ENCODE measurements at regions not wholly inside any gene's neighbourhood (a gene's known extent, or its start where the extent isn't known, plus 50 kb on each side); places are given as distances from the start of the nearest gene placed in this dataset.
A peak's percentile ranks its signal among the peaks of the same experiment; 100 is the strongest.
"Not testable (repeated sequence)": the region's sequence is repeated elsewhere in the genome, so short reads cannot be mapped to it uniquely, and the experiment has no call there.

DNA sequence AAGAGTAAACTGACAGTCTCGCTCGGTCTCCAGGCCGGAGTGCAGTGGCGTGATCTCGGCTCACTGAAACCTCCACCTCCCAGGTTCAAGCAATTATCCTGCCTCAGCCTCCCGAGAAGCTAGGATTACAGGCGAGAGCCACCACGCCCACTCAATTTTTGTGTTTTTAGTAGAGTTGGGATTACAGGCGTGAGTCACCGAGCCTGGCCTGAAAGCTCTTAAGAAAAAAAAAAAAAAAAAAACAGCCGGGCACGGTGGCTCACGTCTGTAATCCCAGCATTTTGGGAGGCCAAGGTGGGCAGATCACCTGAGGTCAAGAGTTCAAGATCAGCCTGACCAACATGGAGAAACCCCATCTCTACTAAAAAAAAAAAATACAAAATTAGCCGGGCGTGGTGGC lies 55.3 kb upstream of the THOC2 start:
- DNase-seq (ENCODE audit: low read depth), result peak; percentile 33
- H3K4me3 ChIP-seq (ENCODE audit: low read depth, low read length), result not testable (repeated sequence)

DNA sequence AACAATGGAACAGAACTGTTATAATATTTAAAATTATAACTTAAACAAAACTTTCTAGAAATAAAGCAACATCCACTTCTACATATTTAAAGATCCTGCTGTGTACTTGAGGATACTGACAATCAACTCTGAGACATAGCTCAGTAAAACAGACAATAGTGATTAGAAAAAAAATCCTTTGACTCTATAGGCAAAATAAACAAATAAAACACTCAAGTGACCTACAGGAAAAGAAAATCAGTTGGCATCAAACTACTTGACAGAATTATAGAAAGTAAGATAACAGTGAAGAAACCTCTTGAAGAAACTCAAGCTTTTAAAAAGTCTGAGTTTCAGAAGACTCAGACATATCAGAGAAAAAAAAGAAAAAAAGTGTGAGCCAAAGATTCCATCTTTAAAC lies 55.9 kb upstream of the THOC2 start:
- TF ChIP-seq, protein P1, sequence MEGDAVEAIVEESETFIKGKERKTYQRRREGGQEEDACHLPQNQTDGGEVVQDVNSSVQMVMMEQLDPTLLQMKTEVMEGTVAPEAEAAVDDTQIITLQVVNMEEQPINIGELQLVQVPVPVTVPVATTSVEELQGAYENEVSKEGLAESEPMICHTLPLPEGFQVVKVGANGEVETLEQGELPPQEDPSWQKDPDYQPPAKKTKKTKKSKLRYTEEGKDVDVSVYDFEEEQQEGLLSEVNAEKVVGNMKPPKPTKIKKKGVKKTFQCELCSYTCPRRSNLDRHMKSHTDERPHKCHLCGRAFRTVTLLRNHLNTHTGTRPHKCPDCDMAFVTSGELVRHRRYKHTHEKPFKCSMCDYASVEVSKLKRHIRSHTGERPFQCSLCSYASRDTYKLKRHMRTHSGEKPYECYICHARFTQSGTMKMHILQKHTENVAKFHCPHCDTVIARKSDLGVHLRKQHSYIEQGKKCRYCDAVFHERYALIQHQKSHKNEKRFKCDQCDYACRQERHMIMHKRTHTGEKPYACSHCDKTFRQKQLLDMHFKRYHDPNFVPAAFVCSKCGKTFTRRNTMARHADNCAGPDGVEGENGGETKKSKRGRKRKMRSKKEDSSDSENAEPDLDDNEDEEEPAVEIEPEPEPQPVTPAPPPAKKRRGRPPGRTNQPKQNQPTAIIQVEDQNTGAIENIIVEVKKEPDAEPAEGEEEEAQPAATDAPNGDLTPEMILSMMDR (conservative IDR thresholded peaks at IDR 0.05; ENCODE audit: low read depth, low read length), result no peak
- no peak overlapping the region for H3K4me3 ChIP-seq (ENCODE audit: low read depth, low read length)
- DNase-seq (ENCODE audit: low read depth), result no peak

DNA sequence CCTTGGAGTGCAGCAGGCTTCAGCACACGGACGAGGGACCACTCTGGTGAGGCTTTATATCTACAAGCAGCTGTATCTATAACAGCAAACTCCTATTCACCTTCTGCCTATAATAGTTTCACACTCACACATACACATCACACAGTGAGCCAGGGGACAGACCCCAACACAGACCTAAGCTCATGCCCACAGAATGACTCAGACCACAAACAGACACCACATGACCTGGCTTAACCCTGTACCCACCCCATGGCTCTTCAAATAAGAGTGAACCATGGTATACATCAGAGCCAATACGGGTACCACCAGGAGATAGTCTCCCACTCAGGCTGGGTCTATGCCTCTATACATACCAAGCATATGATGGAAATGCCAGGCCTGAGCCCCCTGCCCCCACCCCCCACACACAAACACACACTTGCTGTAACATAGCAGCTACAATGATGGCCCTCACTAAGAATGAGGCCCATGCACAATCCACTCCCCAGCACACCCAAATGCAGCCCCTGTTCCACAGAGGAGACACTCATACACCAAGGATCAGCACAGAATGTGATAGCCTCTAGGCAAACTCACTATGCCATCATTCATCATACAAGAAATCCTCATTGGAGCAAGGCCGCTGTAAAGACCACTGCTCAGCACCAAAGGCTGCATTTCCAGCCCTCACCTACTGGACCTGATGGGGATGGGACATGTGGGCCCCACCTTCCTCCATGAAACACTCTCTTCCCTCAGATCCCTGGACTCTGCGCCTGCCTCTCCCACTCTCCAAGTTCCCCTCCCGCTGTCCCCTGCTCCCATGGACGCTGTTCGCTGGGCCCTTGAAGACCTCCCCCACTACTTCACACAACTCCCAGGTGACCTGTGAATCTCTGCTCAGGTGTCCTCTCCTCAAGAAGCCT lies 62.1 kb upstream of the XIAP start:
- TF ChIP-seq, protein P1 (conservative IDR thresholded peaks at IDR 0.05; ENCODE audit: low read depth, low read length), result no peak
- DNase-seq (ENCODE audit: low read depth), result no peak
- no peak overlapping the region for H3K4me3 ChIP-seq (ENCODE audit: low read depth, low read length)

DNA sequence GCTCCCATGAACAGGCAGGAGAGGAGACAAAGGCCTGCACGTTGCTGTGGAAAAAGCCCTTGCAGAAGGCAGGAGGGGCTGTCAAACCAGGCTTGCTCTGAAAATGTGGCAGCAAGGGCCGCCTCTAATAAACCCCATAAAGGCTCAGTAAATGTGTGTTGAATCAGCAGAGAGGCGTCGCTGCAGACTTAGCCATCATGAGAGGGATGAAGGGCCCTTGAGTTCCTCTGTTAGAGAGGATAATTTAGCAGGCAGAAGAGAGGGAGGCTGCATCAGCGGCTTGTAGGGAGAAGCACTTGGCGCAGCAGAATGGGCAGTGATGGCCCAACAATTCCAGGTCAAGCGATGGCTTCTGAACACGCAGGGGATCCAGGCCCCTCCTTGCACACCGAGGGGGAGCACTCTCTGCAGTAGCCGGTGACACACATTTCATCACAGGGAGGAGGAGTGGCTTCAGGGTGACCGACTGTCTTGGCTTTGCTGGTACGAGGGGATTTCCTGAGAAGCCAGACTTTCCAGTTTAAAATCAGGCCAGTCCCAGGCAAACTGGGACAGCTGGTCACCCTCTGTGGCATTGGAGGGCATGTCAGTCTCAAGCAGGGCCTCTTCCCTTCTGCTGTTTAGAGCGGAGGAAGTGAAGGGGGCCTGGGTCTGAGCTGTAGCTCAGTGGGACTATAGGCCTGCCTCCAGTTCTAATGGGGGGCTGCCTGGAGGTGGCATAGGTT lies 61.0 kb upstream of the XIAP start:
- not testable (repeated sequence) for DNase-seq (ENCODE audit: low read depth)

DNA sequence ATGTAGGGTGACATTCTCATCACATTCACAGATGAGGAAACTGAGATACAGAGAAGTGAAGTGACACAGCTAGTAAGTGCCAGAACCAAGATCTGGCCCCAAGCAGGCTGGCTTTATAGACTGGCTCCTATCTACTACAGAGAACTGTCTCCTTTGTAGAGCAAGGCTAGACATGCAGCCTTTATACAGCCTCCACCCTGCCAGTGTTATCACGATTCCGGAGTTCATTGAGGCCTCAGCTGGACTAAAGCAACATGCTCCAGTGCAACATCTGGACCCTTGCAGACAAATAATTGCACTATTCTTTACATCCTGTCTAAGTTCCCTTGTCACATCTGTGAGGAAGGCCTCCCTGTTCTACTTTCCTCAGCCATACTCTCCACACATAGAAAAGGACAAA lies 58.0 kb upstream of the XIAP start:
- no peak overlapping the region for H3K4me3 ChIP-seq (ENCODE audit: low read depth, low read length)
- TF ChIP-seq, protein P1 (conservative IDR thresholded peaks at IDR 0.05; ENCODE audit: low read depth, low read length), result no peak
- no peak for DNase-seq (ENCODE audit: low read depth)

More for the DNA sequence above, 61.0 kb upstream of the XIAP start:
- H3K4me3 ChIP-seq (ENCODE audit: low read depth, low read length), result not testable (repeated sequence)

DNA sequence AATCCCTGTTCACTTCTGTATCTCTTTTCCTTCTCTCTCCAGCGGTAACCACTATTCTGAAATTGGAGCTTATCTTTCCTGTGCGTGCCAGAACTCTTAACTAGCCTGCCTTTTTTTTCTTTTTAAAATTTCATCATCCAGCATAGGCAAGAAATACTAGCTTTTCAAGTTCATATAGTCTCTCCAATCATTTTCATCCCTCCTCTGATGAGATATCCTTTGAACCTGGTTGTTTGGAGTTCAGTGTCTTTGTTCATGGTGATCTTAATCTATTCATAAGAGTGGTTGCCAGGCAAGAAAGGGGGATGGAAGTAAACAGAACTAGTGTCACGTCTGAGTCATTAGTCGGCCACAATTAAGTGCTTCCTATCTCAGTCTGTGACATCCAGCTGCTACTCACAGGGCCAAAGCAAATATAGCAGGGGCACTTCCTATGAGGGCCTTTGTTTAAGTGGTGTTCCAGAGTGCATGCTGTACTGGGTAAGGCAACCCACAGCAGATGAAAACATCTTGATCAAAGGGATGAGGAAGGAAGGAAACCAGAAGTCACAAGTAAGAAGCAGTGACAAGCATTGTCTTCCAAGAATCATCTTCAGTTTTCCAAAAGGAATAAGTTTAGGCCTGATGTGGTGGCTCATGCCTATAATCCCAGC lies 56.4 kb upstream of the XIAP start:
- peak; percentile 45 for DNase-seq (ENCODE audit: low read depth)
- H3K4me3 ChIP-seq (ENCODE audit: low read depth, low read length), result no peak overlapping the region
- TF ChIP-seq, protein P1 (conservative IDR thresholded peaks at IDR 0.05; ENCODE audit: low read depth, low read length), result no peak

DNA sequence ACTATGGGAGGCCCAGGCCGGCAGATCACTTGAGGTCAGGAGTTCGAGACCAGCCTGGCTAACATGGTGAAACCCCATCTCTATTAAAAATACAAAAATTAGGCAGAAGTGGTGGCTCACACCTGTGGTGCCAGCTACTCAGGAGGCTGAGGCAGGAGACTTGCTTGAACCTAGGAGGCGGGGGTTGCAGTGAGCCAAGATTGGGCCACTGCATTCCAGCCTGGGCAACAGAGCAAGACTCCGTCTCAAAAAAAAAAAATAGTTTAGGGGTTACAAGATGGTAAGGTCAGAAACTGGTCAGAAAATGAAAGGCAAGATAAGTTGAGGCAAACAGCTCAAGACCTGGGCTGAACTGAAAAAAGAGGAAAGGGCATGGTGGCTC lies 55.9 kb upstream of the XIAP start:
- DNase-seq (ENCODE audit: low read depth), result not testable (repeated sequence)

DNA sequence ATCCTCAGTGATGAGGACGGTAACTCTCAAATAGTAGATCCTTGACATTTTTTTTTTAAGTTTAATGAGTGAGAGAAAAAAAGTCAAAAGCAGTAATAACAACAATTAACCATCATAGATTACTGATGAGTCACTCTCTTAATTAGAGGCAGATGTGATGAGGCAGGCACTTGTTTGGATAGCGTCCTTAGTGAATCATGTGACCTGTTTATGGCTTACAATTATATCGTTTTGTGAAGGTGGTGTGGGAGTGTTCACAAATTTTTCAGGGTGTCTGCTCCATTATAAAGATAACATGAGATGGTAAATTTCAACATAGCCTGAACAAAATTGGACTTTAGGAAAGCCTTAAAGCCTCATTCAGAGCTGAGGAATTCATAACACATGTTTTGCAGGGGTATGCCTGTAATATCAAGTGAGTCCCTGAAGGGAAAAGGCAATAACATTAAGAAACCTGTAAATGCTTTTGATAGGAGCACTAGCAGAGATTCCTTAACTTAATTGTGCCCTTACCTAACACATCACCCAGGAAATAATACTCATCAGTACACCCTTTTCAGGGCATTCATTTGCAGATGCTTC lies 51.9 kb upstream of the XIAP start:
- no peak overlapping the region for H3K4me3 ChIP-seq (ENCODE audit: low read depth, low read length)
- TF ChIP-seq, protein P1 (conservative IDR thresholded peaks at IDR 0.05; ENCODE audit: low read depth, low read length), result no peak
- no peak for DNase-seq (ENCODE audit: low read depth)

More for the DNA sequence above, 55.9 kb upstream of the XIAP start:
- H3K4me3 ChIP-seq (ENCODE audit: low read depth, low read length), result not testable (repeated sequence)
